ENCODE measurements at regions not wholly inside any gene's neighbourhood (a gene's known extent, or its start where the extent isn't known, plus 50 kb on each side); places are given as distances from the start of the nearest gene placed in this dataset.

DNA sequence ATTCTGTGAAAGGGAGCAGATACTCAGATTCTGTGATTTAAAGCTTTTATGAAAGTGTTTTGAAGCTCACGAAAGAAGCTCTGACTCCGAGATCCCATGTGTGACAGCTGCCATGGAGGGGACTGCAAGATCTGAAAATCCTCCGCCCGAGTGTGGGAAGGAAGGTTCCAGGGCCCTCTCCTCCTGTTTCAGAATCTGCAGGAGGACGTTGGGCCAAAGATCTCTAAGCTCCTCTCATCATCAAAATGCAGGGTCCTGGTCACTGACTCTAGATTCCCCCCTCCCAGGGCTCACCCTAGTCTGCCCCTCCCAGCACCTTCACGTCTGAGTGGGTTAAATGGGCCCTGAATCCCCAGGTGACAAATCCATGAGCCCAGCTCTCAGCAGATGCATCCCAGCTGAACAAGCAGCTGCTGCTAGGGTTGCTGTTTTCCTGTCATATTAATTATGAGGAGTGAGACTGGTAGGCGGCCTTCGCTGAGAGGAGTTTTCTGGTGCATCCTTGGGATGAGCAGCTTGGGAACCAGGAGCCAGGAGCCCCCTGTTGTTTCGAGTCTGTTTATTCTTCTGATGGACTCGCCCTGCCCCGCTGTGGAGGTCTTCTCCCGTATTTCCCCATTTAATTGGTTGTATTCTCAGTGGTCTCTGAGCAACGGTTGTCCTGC, 402.0 kb downstream of the MATN1 start:
- no peak overlapping the region for H3K27ac ChIP-seq (ENCODE audit: low read depth, low read length, severe bottlenecking)
- no peaks in the 10 kb centered on the region for H3K4me1 ChIP-seq (ENCODE audit: control insufficient read depth, insufficient read depth, low read length, poor library complexity, severe bottlenecking)
- H3K36me3 ChIP-seq (ENCODE audit: control insufficient read depth, insufficient read depth, low read length): no peaks in the 10 kb centered on the region
- no peak overlapping the region for H3K4me3 ChIP-seq (ENCODE audit: extremely low read depth, insufficient read depth, low read length, poor library complexity, severe bottlenecking)
- no peaks in the 10 kb centered on the region for H3K9me3 ChIP-seq (ENCODE audit: control insufficient read depth, low read length)
- WGBS, 2 experiments (ENCODE audit: insufficient coverage in 2 of 2): 85 to 93% methylated on average over 9 to 11 of the region's 13 CpGs

DNA sequence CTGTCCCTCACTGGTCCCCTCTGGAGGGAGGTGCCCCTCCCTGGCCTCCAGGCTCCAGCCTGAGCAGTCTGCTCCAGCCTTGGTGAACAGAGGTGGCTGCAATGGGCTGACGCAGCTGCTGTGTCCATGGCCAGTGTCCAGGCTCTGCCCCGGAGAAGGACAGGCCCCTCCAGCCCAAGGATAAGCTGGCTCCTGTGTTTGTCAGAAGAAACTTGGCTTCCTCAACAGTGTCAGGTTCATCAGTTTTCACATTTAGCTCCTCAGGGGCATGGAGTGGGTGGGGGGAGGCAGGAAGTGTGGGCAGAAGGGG, 402.8 kb downstream of the MATN1 start:
- no peaks in the 10 kb centered on the region for H3K4me1 ChIP-seq (ENCODE audit: control insufficient read depth, insufficient read depth, low read length, poor library complexity, severe bottlenecking)
- WGBS, 2 experiments (ENCODE audit: insufficient coverage in 2 of 2): 93 to 95% methylated on average over 2 of the region's 2 CpGs
- H3K9me3 ChIP-seq (ENCODE audit: control insufficient read depth, low read length): no peaks in the 10 kb centered on the region
- H3K4me3 ChIP-seq (ENCODE audit: extremely low read depth, insufficient read depth, low read length, poor library complexity, severe bottlenecking): no peak overlapping the region
- H3K27ac ChIP-seq (ENCODE audit: low read depth, low read length, severe bottlenecking): no peak overlapping the region
- H3K36me3 ChIP-seq (ENCODE audit: control insufficient read depth, insufficient read depth, low read length): no peaks in the 10 kb centered on the region

DNA sequence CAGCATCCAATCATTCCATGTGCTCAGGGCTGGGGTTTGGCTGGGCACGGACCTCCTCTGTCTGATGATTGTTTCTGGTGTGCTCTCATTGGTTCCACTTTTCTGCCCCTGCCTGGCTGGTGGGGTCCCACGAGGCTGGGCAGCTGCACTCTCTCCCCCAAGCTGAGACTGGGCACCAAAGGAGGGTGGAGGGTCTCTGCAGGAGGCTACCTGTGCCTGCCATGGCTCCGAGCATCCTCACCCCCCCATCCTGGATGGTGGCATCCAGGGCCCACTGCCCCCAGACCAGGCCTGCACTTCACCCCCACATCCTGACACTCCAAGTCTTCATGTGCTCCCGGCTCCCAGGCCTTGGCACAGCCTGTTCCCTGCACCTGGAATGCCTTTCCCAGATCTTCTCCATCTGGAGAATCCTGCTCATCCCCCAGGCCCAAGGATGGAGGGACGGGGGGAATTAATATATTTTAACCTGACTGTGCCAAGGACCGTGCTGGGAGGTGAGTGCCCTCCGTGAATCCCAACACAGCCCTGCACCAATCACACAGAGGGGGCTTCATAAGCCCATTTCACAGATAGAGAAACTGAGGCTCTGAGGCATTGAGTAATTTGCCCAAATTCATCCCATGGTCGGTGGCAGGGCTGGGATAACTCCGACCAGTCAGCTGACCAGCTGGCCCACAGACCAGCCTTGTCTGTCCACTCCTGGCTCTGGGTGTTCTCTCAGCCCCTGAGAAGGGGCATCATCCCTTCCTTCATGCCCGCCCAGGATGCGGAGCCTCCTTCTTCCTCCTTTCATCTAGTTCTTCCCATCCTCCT, 403.4 kb downstream of the MATN1 start:
- Histone ChIP-seq H3K27ac (ENCODE audit: low read depth, low read length, severe bottlenecking) (no peak overlapping the region), H3K9me3 (ENCODE audit: control insufficient read depth, low read length) (no peaks in the 10 kb centered on the region), H3K4me3 (ENCODE audit: extremely low read depth, insufficient read depth, low read length, poor library complexity, severe bottlenecking) (no peak overlapping the region), H3K4me1 (ENCODE audit: control insufficient read depth, insufficient read depth, low read length, poor library complexity, severe bottlenecking) (no peaks in the 10 kb centered on the region), H3K36me3 (ENCODE audit: control insufficient read depth, insufficient read depth, low read length) (no peaks in the 10 kb centered on the region)
- WGBS, 2 experiments (ENCODE audit: insufficient coverage in 2 of 2): 87 to 94% methylated on average over 5 to 7 of the region's 11 CpGs

GRCh38 chr1:30318864-30319718, 404.3 kb downstream of the MATN1 start:
- Histone ChIP-seq H3K27ac (ENCODE audit: low read depth, low read length, severe bottlenecking) (no peak overlapping the region), H3K36me3 (ENCODE audit: control insufficient read depth, insufficient read depth, low read length) (no peaks in the 10 kb centered on the region), H3K9me3 (ENCODE audit: control insufficient read depth, low read length) (no peaks in the 10 kb centered on the region), H3K4me1 (ENCODE audit: control insufficient read depth, insufficient read depth, low read length, poor library complexity, severe bottlenecking) (no peaks in the 10 kb centered on the region), H3K4me3 (ENCODE audit: extremely low read depth, insufficient read depth, low read length, poor library complexity, severe bottlenecking) (no peak overlapping the region)
- WGBS, 2 experiments (ENCODE audit: insufficient coverage in 2 of 2): 79 to 91% methylated on average over 9 to 17 of the region's 18 CpGs

- H3K36me3 ChIP-seq (ENCODE audit: control insufficient read depth, insufficient read depth, low read length): no peaks in the 10 kb centered on the region
- no peaks in the 10 kb centered on the region for H3K9me3 ChIP-seq (ENCODE audit: control insufficient read depth, low read length)
- WGBS, 2 experiments (ENCODE audit: insufficient coverage in 2 of 2): 65% methylated on average over 7 of the region's 8 CpGs
- H3K4me1 ChIP-seq (ENCODE audit: control insufficient read depth, insufficient read depth, low read length, poor library complexity, severe bottlenecking): no peaks in the 10 kb centered on the region
- no peak overlapping the region for H3K27ac ChIP-seq (ENCODE audit: low read depth, low read length, severe bottlenecking)
- H3K4me3 ChIP-seq (ENCODE audit: extremely low read depth, insufficient read depth, low read length, poor library complexity, severe bottlenecking): no peak overlapping the region
Measured at GRCh38 chr1:30318413-30318812, 405.0 kb downstream of the MATN1 start.

DNA sequence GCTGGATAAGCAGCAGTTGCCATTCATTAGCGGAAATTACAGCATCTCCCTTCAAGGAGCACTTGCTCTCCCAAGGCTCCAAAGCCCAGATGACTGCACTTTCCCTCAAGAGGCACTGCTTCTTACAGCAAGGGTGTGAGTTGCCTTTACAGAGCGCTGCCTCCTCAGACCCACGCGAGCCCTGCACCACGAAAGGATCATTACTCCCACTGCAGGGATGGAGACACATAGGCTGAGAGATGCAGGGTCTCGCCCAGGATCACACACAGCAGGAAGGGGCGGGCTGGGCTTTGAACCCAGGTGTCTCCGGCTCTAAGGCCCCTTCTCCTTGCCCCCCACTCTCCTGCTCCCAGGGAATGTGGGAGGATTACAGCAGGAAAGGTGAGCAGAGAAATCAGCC, 405.5 kb downstream of the MATN1 start:
- 80 to 84% methylated on average over 7 to 8 of the region's 8 CpGs for WGBS, 2 experiments (ENCODE audit: insufficient coverage in 2 of 2)

DNA sequence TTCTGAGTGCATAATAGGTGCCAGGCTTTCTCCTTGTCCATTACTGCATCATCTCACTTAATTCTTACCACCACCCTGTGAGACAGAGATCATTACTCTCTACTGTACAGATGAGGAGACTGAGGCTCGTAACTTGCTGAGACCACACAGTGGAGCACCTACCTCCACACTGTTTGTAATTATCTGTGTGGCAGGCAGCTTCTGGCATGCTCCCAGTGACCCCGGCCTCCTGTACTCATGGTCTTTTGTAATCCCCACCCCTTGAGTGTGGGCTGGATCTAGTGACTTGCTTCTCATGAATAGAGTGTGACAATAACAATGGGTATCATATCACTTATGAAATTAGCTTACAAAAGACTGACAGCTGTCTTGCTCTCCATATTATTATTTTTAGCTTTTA, 407.3 kb downstream of the MATN1 start:
- WGBS, 2 experiments (ENCODE audit: insufficient coverage in 2 of 2): no CpG with 5 or more reads among the region's 2 CpGs

More for the DNA sequence above, 405.5 kb downstream of the MATN1 start:
- no peaks in the 10 kb centered on the region for H3K9me3 ChIP-seq (ENCODE audit: control insufficient read depth, low read length)
- no peak overlapping the region for H3K4me3 ChIP-seq (ENCODE audit: extremely low read depth, insufficient read depth, low read length, poor library complexity, severe bottlenecking)
- no peaks in the 10 kb centered on the region for H3K4me1 ChIP-seq (ENCODE audit: control insufficient read depth, insufficient read depth, low read length, poor library complexity, severe bottlenecking)
- no peak overlapping the region for H3K27ac ChIP-seq (ENCODE audit: low read depth, low read length, severe bottlenecking)
- no peaks in the 10 kb centered on the region for H3K36me3 ChIP-seq (ENCODE audit: control insufficient read depth, insufficient read depth, low read length)

DNA sequence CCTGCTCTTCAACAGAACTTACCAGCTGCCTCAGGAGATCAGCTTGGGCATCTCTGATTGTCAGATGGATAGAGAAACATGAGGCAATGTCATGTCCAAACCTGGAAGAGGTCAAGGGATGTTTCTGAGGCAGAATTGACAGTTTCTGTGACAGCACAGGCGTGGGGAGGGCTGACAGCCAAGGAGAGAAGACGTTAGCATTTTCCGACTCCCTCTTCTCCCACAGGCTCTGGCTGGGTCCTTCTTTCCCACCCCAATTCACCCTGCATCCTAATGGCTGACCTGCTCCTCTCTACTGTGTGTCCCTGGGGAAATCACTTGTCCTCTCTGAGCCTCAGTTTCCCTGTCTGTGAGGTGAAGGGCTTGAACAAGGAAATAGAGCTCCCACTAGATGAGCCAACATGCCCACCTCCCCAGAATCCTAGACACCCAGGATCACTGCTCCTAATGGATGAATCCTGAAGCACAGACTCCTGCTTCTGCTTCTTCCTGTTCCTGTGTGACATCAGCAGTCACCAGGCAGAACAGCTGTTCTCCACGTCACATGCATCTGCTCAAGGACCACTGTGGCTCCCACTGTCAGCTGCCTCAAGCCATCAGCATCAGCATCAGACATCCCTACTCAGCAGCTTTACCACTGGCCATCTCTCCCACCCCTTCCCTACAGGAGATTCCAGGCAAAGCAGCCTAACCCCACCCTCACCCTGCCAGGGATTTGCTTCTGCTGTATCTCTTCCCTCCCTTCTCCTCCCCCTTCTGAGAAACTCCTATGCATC, 408.0 kb downstream of the MATN1 start:
- WGBS, 2 experiments (ENCODE audit: insufficient coverage in 2 of 2): 66 to 79% methylated on average over 2 of the region's 4 CpGs
- Histone ChIP-seq H3K27ac (ENCODE audit: low read depth, low read length, severe bottlenecking) (no peak overlapping the region), H3K9me3 (ENCODE audit: control insufficient read depth, low read length) (no peaks in the 10 kb centered on the region)

More for the DNA sequence above, 407.3 kb downstream of the MATN1 start:
- Histone ChIP-seq H3K4me1 (ENCODE audit: control insufficient read depth, insufficient read depth, low read length, poor library complexity, severe bottlenecking) (no peaks in the 10 kb centered on the region), H3K4me3 (ENCODE audit: extremely low read depth, insufficient read depth, low read length, poor library complexity, severe bottlenecking) (no peak overlapping the region), H3K27ac (ENCODE audit: low read depth, low read length, severe bottlenecking) (no peak overlapping the region), H3K36me3 (ENCODE audit: control insufficient read depth, insufficient read depth, low read length) (no peaks in the 10 kb centered on the region), H3K9me3 (ENCODE audit: control insufficient read depth, low read length) (no peaks in the 10 kb centered on the region)

GRCh38 chr1:30314591-30314990, 408.8 kb downstream of the MATN1 start:
- no peak overlapping the region for H3K27ac ChIP-seq (ENCODE audit: low read depth, low read length, severe bottlenecking)
- WGBS, 2 experiments (ENCODE audit: insufficient coverage in 2 of 2): 86 to 90% methylated on average over 3 of the region's 5 CpGs
- no peaks in the 10 kb centered on the region for H3K9me3 ChIP-seq (ENCODE audit: control insufficient read depth, low read length)
- no peaks in the 10 kb centered on the region for H3K36me3 ChIP-seq (ENCODE audit: control insufficient read depth, insufficient read depth, low read length)
- no peak overlapping the region for H3K4me3 ChIP-seq (ENCODE audit: extremely low read depth, insufficient read depth, low read length, poor library complexity, severe bottlenecking)
- H3K4me1 ChIP-seq (ENCODE audit: control insufficient read depth, insufficient read depth, low read length, poor library complexity, severe bottlenecking): no peaks in the 10 kb centered on the region

More for the DNA sequence above, 408.0 kb downstream of the MATN1 start:
- Histone ChIP-seq H3K36me3 (ENCODE audit: control insufficient read depth, insufficient read depth, low read length) (no peaks in the 10 kb centered on the region), H3K4me3 (ENCODE audit: extremely low read depth, insufficient read depth, low read length, poor library complexity, severe bottlenecking) (no peak overlapping the region), H3K4me1 (ENCODE audit: control insufficient read depth, insufficient read depth, low read length, poor library complexity, severe bottlenecking) (no peaks in the 10 kb centered on the region)

DNA sequence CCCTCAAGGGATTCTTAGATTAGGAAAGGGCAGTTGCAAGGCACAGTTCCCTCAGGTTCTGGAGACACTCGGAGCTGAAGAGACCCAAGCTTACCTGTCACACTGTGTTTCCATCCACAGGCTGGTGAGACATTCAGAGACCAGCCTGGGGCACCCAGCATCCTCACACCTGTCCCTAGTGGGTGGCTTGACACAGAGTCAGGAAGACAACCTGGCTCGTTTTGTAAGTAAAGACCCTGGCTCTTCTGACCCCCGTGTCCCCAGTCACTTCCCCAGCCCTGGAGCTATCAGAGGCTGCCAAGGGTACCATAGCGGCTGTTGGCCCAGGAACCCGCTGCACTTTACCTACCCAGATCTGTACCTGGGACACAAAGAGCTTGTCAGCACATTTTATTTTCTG, 409.8 kb downstream of the MATN1 start:
- 94 to 95% methylated on average over 3 to 4 of the region's 5 CpGs for WGBS, 2 experiments (ENCODE audit: insufficient coverage in 2 of 2)
- no peaks in the 10 kb centered on the region for H3K9me3 ChIP-seq (ENCODE audit: control insufficient read depth, low read length)
- H3K4me1 ChIP-seq (ENCODE audit: control insufficient read depth, insufficient read depth, low read length, poor library complexity, severe bottlenecking): no peaks in the 10 kb centered on the region
- no peak overlapping the region for H3K4me3 ChIP-seq (ENCODE audit: extremely low read depth, insufficient read depth, low read length, poor library complexity, severe bottlenecking)
- no peaks in the 10 kb centered on the region for H3K36me3 ChIP-seq (ENCODE audit: control insufficient read depth, insufficient read depth, low read length)
- no peak overlapping the region for H3K27ac ChIP-seq (ENCODE audit: low read depth, low read length, severe bottlenecking)

All from mesodermal cell (in vitro differentiated cells).